K562 (cell line): ENCODE measurements at regions not wholly inside any gene's neighbourhood (a gene's known extent, or its start where the extent isn't known, plus 50 kb on each side); places are given as distances from the start of the nearest gene placed in this dataset.

Experiments used
- ATAC-seq: fragments of 200-7000 bp; cut with Tn5 transposase; 3 replicates; pipeline ENCODE4 v1.9.1; 2020; ENCODE audit warnings: moderate library complexity
- BruUV-seq: library from RNA; stranded (reverse); fragments of 400-500 nt; replicated peaks from 2 replicates; lab custom pipeline; 2021; lab: Mats Ljungman, UMichigan
- CTCF ChIA-PET: fragments of 300-600 bp; formaldehyde crosslinking; extraction: SDS; loops from one replicate; lab custom pipeline; 2021; ENCODE audit warnings: low intra/inter-chr PET ratio; lab: Yijun Ruan, JAX
- POLR2A ChIA-PET: fragments of 300-600, 350-650 bp; sonication (Branson Sonifier 250); formaldehyde crosslinking; extraction: SDS; loops from one replicate; lab custom pipeline; 2021; ENCODE audit warnings: antibody characterized with exemption, inconsistent platforms; lab: Yijun Ruan, JAX
- DNase-seq, 4 experiments: peaks; one replicate each; pipeline versions ENCODE4 v3.0.0 to v3.0.0-alpha.2; 2011 to 2018; ENCODE audit warnings: low spot score in 3 of 4, mixed read lengths in 3 of 4; ENCODE audit errors: extremely low read depth in 1 of 4
- FAIRE-seq: peaks from 2 replicates; lab custom pipeline; 2011; peaks lifted over from hg19 to GRCh38; lab: Jason Lieb, UNC
- H2AFZ ChIP-seq: 2 replicates; pipeline ENCODE4 v1.6.0; 2011; ENCODE audit warnings: low read depth, low read length, control low read depth, inconsistent platforms
- H3K27ac ChIP-seq: fragments of 200-600 bp; 3 replicates; pipeline ENCODE4 v1.8.0; 2011; ENCODE audit warnings: low read depth, mild to moderate bottlenecking, control low read depth, inconsistent platforms, low read length, moderate library complexity, mixed read lengths; ENCODE audit errors: extremely low read depth
- H3K27me3 ChIP-seq, 2 experiments: fragments of 300-600 bp in 1 of 2; 2 replicates in 1 of 2; 3 replicates in 1 of 2; pipeline versions ENCODE4 v1.6.0 to v1.8.0; 2011; ENCODE audit warnings: inconsistent platforms in 2 of 2, low read length in 2 of 2, mild to moderate bottlenecking in 1 of 2, mixed read lengths in 1 of 2, moderate library complexity in 1 of 2; ENCODE audit not compliant: control insufficient read depth in 2 of 2, insufficient read depth in 2 of 2
- H3K36me3 ChIP-seq: fragments of 300-600 bp; 3 replicates; pipeline ENCODE4 v1.8.0; 2011; ENCODE audit warnings: mild to moderate bottlenecking, low read length, inconsistent platforms; ENCODE audit not compliant: control insufficient read depth, insufficient read depth
- H3K4me1 ChIP-seq, 2 experiments: fragments of 200-600 bp in 1 of 2; replicated peaks in 1 of 2; 2 replicates in 1 of 2; 3 replicates in 1 of 2; pipeline versions ENCODE4 v1.5.1 to v1.8.0; 2011; ENCODE audit warnings: inconsistent platforms in 2 of 2, low read length in 2 of 2, mild to moderate bottlenecking in 1 of 2, mixed read lengths in 1 of 2, moderate library complexity in 1 of 2; ENCODE audit not compliant: control insufficient read depth in 2 of 2, insufficient read depth in 2 of 2
- H3K4me2 ChIP-seq: 2 replicates; pipeline ENCODE4 v1.6.1; 2011; ENCODE audit warnings: low read length, control low read depth, inconsistent platforms, mixed read lengths; ENCODE audit not compliant: insufficient read depth
- H3K4me3 ChIP-seq: fragments of 200-600 bp; sonication (generic), shearing (Covaris generic); 2 replicates; pipeline ENCODE4 v1.5.1; 2016; ENCODE audit warnings: control low read depth, inconsistent platforms
- H3K79me2 ChIP-seq: fragments of 200-600 bp; 3 replicates; pipeline ENCODE4 v1.8.0; 2011; ENCODE audit warnings: low read length, inconsistent platforms; ENCODE audit not compliant: control insufficient read depth, insufficient read depth
- H3K9ac ChIP-seq, 2 experiments: 2 replicates each; pipeline versions ENCODE4 v1.6.0 to v1.6.1; 2011; ENCODE audit warnings: low read depth in 2 of 2, low read length in 2 of 2, control low read depth in 1 of 2, inconsistent platforms in 1 of 2, mild to moderate bottlenecking in 1 of 2, mixed read lengths in 1 of 2; ENCODE audit not compliant: insufficient read depth in 1 of 2
- H3K9me1 ChIP-seq: one replicate; pipeline ENCODE4 v1.6.0; 2011; ENCODE audit warnings: inconsistent platforms, mild to moderate bottlenecking, low read length, moderate library complexity; ENCODE audit not compliant: control insufficient read depth, insufficient read depth
- H3K9me3 ChIP-seq: replicated peaks from 2 replicates; pipeline ENCODE4 v1.5.1; 2011; ENCODE audit warnings: low read depth, low read length, inconsistent platforms; ENCODE audit not compliant: control insufficient read depth, insufficient read depth
- H4K20me1 ChIP-seq: replicated peaks from 2 replicates; pipeline ENCODE4 v1.6.1; 2011; ENCODE audit warnings: low read length, inconsistent platforms, mixed read lengths; ENCODE audit not compliant: control insufficient read depth, insufficient read depth
- CBFA2T3 ChIP-seq: fragments of 450-650 bp; IDR thresholded peaks from 2 replicates; pipeline ENCODE4 v1.6.1; 2017
- KDM4B ChIP-seq, 2 experiments: fragments of 450-650 bp in 1 of 2; sonication (generic) in 1 of 2; IDR thresholded peaks; 2 replicates each; pipeline ENCODE4 v1.6.1; 2016 to 2017; ENCODE audit warnings: borderline replicate concordance in 2 of 2, antibody characterized with exemption in 1 of 2, low read depth in 1 of 2, mild to moderate bottlenecking in 1 of 2
- NUFIP1 ChIP-seq: fragments of 450-650 bp; IDR thresholded peaks from 2 replicates; pipeline ENCODE4 v1.6.1; 2018; ENCODE audit not compliant: partially characterized antibody
- STAG1 ChIP-seq: sonication (generic); formaldehyde crosslinking; IDR thresholded peaks from 2 replicates; pipeline ENCODE4 v1.5.0; 2020; ENCODE audit warnings: missing genetic modification reagents, borderline replicate concordance
- ZNF583 ChIP-seq: fragments of 250-450 bp; sonication (Bioruptor Pico); IDR thresholded peaks from 2 replicates; pipeline ENCODE4 v1.4.0; 2020
- WGBS: fragments of 100-300 bp; shearing (Covaris generic); methylation state at CpG from one replicate; pipeline ENCODE4 v1.1.6; 2016; ENCODE audit warnings: low coverage, mixed read lengths; ENCODE audit not compliant: insufficient coverage; ENCODE audit errors: missing lambda C conversion rate; 5-methylcytosine and 5-hydroxymethylcytosine counted together
- in situ Hi-C: fragments of 300-500 bp; cut with MboI; formaldehyde crosslinking; loops from 4 replicates; pipeline ENCODE4 v1.15.0; 2018; ENCODE audit warnings: inconsistent platforms, mixed read lengths
- intact Hi-C: fragments of 100-400 bp; cut with micrococcal nuclease; formaldehyde crosslinking; loops from 2 replicates; pipeline ENCODE4 v1.14.2; 2022
- TF ChIP-seq, protein P1 (sequence below): fragments of 250-450 bp; sonication (Bioruptor Pico); IDR thresholded peaks from 2 replicates; pipeline ENCODE4 v1.4.0; 2020

DNA sequence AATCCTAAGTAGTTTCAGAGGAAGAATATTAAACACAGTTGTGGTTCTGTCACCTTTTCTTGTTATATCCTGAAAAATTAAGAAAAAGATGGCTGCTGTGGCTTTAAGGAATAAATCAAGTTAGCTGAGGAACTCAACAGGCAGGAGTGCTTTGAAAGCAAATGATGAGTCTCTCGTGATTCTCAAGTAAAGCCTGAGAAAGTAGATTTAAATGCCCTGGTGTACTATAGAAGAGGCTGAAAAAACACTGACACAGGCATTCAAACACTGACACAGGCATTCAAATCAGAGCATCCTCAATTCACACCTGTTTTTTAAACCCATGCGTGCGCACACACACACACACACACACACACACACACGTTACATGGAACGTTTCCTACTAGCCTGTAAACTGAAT lies 218.6 kb downstream of the OGFRL1 start (continued):
- TF ChIP-seq, protein P1, sequence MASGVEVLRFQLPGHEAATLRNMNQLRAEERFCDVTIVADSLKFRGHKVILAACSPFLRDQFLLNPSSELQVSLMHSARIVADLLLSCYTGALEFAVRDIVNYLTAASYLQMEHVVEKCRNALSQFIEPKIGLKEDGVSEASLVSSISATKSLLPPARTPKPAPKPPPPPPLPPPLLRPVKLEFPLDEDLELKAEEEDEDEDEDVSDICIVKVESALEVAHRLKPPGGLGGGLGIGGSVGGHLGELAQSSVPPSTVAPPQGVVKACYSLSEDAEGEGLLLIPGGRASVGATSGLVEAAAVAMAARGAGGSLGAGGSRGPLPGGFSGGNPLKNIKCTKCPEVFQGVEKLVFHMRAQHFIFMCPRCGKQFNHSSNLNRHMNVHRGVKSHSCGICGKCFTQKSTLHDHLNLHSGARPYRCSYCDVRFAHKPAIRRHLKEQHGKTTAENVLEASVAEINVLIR (CRISPR knock-in tag) = no peak
- TF ChIP-seq STAG1 (CRISPR knock-in tag) = no peak
- TF ChIP-seq ZNF583 (CRISPR knock-in tag) = no peak
- TF ChIP-seq NUFIP1 = no peak
- TF ChIP-seq CBFA2T3 = no peak

DNA sequence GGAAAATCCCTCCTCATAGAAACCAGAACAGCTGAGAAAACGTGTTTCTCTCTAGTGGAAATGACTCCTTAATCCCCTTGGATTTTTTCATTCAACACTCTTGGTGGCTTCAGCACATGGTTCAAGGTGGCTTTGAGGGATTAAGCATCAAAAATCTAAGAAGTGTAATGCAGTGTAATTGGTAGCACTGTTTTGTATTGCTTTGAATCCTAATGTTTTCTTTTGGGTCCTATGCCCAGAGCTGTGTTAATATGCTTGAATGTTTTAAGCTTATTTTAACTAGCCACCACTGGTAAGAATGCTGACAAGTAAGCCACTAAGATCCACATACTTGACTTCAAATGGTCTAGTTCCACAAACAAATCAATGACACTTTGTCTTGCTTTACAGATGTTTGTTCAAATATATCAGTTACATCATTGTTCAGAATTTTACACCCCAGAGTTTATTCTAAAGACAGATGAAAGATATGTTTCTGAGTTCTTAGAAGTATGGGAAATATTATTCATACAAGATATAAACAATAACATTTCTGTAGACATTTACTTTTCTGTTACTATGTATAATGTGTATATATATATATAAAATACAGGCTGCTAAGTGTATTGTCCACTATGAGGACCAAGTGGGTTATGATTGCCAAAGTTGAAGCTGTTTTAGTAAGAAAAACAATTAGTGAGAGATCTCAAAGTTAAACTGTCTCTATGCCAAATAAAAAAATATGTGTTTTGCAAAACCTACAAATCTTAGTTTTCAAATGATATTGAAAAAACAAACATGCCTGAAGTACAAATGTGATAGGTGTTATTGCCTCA lies 220.8 kb downstream of the OGFRL1 start:
- WGBS = 0% methylated on average over 1 of the region's 1 CpG
- no peak for FAIRE-seq
- H3K4me1 ChIP-seq = no peaks in the 10 kb centered on the region
- H3K36me3 ChIP-seq = no peaks in the 10 kb centered on the region
- BruUV-seq = no TSS peak
- H3K27me3 ChIP-seq = no peaks in the 10 kb centered on the region
- ATAC-seq = no peak
- DNase-seq = no peak
- no peaks in the 10 kb centered on the region for H3K9me1 ChIP-seq
- intact Hi-C loops = no loop called here
- H3K27ac ChIP-seq = no peak overlapping the region
- ChIA-PET CTCF (no interaction called here), POLR2A (no interaction called here)
- no peaks in the 10 kb centered on the region for H3K79me2 ChIP-seq
- no peak overlapping the region for H3K4me2 ChIP-seq
- H4K20me1 ChIP-seq = no peaks in the 10 kb centered on the region
- H3K9me3 ChIP-seq = no peaks in the 10 kb centered on the region
- no peak overlapping the region for H2AFZ ChIP-seq
- no peak overlapping the region for H3K9ac ChIP-seq
- H3K4me3 ChIP-seq = no peak overlapping the region
- no peak for TF ChIP-seq KDM4B (IDR thresholded peaks at IDR 0.05; ENCODE audit: borderline replicate concordance in 2 of 2, low read depth in 1 of 2)
- in situ Hi-C loops = no loop called here
